ENCODE measurements at regions not wholly inside any gene's neighbourhood (a gene's known extent, or its start where the extent isn't known, plus 50 kb on each side); places are given as distances from the start of the nearest gene placed in this dataset.

DNA sequence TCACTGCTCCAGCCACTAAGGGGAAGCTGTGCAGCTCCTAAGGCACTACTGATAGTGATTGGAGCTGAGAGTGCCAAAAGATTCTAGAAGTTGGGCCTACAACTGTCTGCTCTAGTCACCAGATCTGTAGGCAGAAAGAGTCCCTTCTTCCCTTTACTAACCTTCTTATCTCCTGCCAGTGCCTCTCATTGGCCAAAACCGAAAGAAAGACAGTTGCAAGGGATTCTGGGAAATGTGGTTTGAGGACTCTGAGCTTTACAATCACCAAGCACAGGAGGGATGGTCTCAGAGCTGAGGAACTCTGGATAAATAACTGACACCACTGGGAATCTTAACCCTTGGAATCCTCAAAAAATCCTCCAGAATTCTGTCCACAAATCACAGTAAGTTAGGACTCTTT, 615.8 kb downstream of the CCSER2 start:
- TF ChIP-seq, protein P1, sequence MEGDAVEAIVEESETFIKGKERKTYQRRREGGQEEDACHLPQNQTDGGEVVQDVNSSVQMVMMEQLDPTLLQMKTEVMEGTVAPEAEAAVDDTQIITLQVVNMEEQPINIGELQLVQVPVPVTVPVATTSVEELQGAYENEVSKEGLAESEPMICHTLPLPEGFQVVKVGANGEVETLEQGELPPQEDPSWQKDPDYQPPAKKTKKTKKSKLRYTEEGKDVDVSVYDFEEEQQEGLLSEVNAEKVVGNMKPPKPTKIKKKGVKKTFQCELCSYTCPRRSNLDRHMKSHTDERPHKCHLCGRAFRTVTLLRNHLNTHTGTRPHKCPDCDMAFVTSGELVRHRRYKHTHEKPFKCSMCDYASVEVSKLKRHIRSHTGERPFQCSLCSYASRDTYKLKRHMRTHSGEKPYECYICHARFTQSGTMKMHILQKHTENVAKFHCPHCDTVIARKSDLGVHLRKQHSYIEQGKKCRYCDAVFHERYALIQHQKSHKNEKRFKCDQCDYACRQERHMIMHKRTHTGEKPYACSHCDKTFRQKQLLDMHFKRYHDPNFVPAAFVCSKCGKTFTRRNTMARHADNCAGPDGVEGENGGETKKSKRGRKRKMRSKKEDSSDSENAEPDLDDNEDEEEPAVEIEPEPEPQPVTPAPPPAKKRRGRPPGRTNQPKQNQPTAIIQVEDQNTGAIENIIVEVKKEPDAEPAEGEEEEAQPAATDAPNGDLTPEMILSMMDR (IDR thresholded peaks at IDR 0.05) = no peak
- H3K4me3 ChIP-seq = no peak overlapping the region

DNA sequence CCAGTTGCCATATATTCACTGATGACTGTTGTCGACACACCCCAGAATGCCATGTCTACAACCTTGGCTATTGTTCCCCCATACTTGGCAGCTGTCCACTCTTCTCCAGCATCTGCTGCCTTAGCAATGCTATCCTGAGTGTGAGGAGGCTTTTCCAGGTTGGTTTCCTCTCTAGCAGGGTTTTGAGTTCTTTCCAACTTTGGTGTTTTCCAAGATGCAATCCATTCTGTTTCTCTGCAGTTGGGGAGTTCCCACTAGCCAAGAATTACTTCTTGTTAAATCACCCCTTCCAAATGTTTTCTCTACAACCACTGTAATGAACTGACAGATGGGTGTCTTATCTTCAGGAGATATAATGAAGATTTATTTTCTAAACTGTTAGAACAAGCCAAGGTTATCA, 617.4 kb downstream of the CCSER2 start:
- DNase-seq (ENCODE audit: low spot score) = no peak
- TF ChIP-seq, protein P1 (IDR thresholded peaks at IDR 0.05) = no peak
- Histone ChIP-seq H3K27me3 (no peaks in the 10 kb centered on the region), H3K4me1 (no peaks in the 10 kb centered on the region), H3K4me3 (no peak overlapping the region), H3K27ac (no peak overlapping the region), H3K9me3 (no peaks in the 10 kb centered on the region), H3K36me3 (no peaks in the 10 kb centered on the region)

More for the DNA sequence above, 615.8 kb downstream of the CCSER2 start:
- DNase-seq (ENCODE audit: low spot score) = no peak
- no peak overlapping the region for H3K27ac ChIP-seq
- H3K9me3 ChIP-seq = no peaks in the 10 kb centered on the region
- H3K36me3 ChIP-seq = no peaks in the 10 kb centered on the region
- H3K4me1 ChIP-seq = peaks cover 0 to under 1% of the 10 kb centered on the region in 2 donors
- no peaks in the 10 kb centered on the region for H3K27me3 ChIP-seq

DNA sequence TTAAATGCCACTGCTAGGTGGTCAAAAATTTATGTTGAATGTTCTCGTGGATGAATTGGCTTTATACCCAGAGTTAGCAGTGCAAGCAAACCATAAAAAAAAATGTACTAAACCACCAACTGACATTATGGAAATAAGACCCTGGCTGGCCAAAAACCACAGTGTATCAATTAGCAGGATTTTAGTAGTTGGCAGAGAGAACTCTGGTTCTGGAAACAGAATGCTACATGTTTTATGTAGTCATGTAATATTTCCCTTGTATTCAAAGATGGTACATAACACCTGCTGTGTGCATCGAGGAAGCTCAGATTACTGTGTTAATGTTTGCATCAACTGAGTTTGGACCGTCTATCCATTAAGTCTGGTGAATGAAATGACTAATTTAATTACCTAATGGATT, 618.5 kb downstream of the CCSER2 start:
- no peak for DNase-seq (ENCODE audit: low spot score)
- Histone ChIP-seq H3K4me3 (no peak overlapping the region), H3K36me3 (no peaks in the 10 kb centered on the region), H3K4me1 (no peaks in the 10 kb centered on the region), H3K9me3 (no peaks in the 10 kb centered on the region), H3K27me3 (no peaks in the 10 kb centered on the region), H3K27ac (no peak overlapping the region)
- TF ChIP-seq, protein P1 (IDR thresholded peaks at IDR 0.05) = no peak

DNA sequence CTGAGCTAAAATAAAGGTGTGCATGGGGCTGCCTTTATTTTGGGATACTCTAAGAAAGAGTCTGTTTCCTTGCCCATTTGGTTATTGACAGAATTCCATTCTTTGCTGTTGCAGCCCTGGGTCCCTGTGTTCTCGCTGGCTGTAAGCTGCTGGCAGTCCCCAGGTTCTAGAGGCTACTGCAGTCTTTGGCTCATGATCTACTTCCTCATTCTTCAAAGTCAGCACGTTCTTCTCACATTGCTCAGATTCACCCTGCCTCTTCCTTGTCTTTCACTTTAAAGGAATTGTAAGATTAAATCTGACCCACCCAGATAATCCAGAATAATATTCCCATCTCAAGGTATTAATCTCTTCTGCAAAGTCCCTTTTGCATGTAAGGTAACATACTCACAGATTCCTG, 620.3 kb downstream of the CCSER2 start:
- Histone ChIP-seq H3K4me3 (no peak overlapping the region), H3K27me3 (no peaks in the 10 kb centered on the region), H3K36me3 (no peaks in the 10 kb centered on the region), H3K27ac (no peak overlapping the region), H3K4me1 (no peaks in the 10 kb centered on the region), H3K9me3 (no peaks in the 10 kb centered on the region)
- TF ChIP-seq, protein P1 (IDR thresholded peaks at IDR 0.05) = no peak
- DNase-seq (ENCODE audit: low spot score) = no peak

DNA sequence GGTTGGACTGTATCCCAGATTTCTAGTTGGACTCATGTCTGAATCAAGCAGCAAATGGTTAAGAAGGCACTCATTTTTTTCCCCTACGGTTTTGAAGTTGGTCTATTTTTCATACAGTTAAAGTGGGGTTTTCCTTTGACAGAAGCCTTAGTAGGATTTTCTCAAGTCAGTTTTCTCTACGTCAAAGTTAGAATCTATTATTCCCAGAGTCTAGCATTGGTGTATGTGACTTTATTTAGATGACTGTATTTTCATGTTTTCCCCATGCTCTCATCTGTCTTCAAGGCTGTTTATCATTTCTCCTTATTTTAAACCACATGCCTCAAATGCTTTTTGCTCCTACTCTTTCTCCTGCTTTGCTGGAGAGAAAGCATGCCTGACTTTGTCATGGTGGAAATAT, 623.2 kb downstream of the CCSER2 start:
- Histone ChIP-seq H3K4me3 (no peak overlapping the region), H3K36me3 (no peaks in the 10 kb centered on the region), H3K4me1 (no peaks in the 10 kb centered on the region), H3K27ac (no peak overlapping the region), H3K27me3 (no peaks in the 10 kb centered on the region), H3K9me3 (no peaks in the 10 kb centered on the region)
- TF ChIP-seq, protein P1 (IDR thresholded peaks at IDR 0.05) = no peak
- DNase-seq (ENCODE audit: low spot score) = no peak

DNA sequence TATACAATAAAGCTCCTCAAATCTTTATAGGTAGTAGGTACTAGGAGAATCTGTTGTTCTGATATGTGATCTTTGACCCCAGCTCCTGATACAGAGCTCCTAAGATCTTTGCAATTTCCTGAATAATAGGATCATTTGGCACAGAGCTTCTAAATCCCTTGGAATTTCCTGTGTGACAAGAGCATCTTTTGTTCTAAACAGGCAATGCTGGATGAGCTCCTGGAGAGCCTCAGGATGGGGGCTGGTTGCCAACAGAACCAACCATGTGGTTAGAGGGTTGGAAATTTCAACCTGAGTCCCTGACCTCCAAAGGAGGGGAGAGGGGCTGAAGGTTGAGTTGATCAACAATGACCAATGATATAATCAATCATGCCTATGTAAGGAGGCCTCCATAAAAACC, 629.0 kb downstream of the CCSER2 start:
- no peaks in the 10 kb centered on the region for H3K9me3 ChIP-seq
- TF ChIP-seq, protein P1 (IDR thresholded peaks at IDR 0.05) = no peak
- H3K27ac ChIP-seq = no peak overlapping the region
- no peaks in the 10 kb centered on the region for H3K36me3 ChIP-seq
- H3K4me3 ChIP-seq = no peak overlapping the region
- H3K4me1 ChIP-seq = no peaks in the 10 kb centered on the region
- no peak for DNase-seq (ENCODE audit: low spot score)
- H3K27me3 ChIP-seq = no peaks in the 10 kb centered on the region

Measured in right atrium auricular region (tissue), 2 donors.